GM12865 (cell line): ENCODE measurements at regions not wholly inside any gene's neighbourhood (a gene's known extent, or its start where the extent isn't known, plus 50 kb on each side); places are given as distances from the start of the nearest gene placed in this dataset.
"Not testable (repeated sequence)": the region's sequence is repeated elsewhere in the genome, so short reads cannot be mapped to it uniquely, and the experiment has no call there.

Experiments used
- DNase-seq: peaks from one replicate; pipeline ENCODE4 v3.0.0; 2010; ENCODE audit warnings: low read depth
- H3K4me3 ChIP-seq: 2 replicates; pipeline ENCODE4 v1.5.1; 2011; ENCODE audit warnings: mild to moderate bottlenecking, low read depth, low read length, control low read depth
- CTCF ChIP-seq: IDR thresholded peaks from 2 replicates; pipeline ENCODE4 v1.5.1; 2011; ENCODE audit warnings: low read length, control low read depth, low read depth, inconsistent platforms; ENCODE audit not compliant: insufficient read depth; ENCODE audit errors: missing control alignments

GRCh38 chr20:51946586-51946985, 144.3 kb upstream of the SALL4 start:
- H3K4me3 ChIP-seq: no peak overlapping the region
- TF ChIP-seq CTCF: no peak
- DNase-seq: no peak

DNA sequence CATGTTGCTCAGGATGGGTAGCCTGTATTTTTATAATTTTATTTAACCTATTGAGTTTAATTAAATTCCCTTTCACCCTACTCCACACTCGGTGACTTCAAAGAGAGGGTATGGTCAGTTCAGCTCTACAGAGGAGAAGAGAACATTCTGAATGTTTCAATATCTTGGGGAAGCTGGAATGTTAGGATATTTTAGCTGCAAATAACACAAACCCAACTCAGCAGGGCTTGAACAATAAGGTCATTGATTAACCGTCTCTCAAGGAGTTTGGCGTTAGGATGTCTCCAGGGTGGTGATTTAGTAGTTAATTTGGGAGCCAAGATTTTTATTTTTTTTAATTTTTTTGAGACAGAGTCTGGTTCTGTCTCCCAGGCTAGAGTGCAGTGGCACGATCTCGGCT, 143.6 kb upstream of the SALL4 start:
- no peak for TF ChIP-seq CTCF
- no peak for DNase-seq
- no peak overlapping the region for H3K4me3 ChIP-seq

DNA sequence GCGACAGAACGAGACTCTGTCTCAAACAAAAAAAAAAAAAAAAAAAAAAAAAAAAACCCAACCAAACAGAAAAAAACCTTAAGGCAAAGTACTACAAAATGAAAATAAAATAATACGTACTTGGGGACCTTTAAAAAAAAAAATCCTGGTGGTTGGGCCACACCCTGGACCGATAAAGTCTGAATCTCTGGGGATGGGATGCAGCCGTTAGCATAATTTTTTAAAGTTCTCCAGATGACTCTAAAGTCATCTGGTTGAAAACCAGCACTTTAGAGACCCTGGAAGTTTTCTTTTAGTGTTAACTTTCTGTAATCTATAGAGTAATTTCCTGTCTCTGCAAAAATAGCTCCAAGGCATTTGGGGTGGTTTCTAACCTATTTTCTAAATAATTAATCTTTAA, 142.9 kb upstream of the SALL4 start:
- no peak for DNase-seq
- TF ChIP-seq CTCF: no peak
- H3K4me3 ChIP-seq: no peak overlapping the region

GRCh38 chr20:51943761-51944160, 141.4 kb upstream of the SALL4 start:
- TF ChIP-seq CTCF: no peak
- no peak overlapping the region for H3K4me3 ChIP-seq
- no peak for DNase-seq

DNA sequence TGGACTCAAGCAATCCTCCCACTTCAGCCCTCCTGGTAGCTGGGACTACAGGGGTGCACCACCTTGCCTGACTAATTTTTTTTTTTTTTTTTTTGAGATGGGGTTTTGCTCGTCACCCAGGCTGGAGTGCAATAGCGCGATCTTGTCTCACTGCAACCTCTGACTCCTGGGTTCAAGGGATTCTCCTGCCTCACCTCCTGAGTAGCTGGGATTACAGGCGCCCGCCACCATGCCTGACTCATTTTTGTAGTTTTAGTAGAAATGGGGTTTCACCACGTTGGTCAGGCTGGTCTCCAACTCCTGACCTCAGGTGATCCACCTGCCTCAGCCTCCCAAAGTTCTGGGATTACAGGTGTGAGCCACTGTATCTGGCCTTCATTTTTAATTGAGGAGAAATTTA, 141.0 kb upstream of the SALL4 start:
- not testable (repeated sequence) for DNase-seq, H3K4me3 ChIP-seq

- no peak for TF ChIP-seq CTCF
- no peak for DNase-seq
Measured at GRCh38 chr20:51941503-51941902, 139.2 kb upstream of the SALL4 start.

GRCh38 chr20:51939259-51939585, 136.9 kb upstream of the SALL4 start:
- TF ChIP-seq CTCF: no peak
- DNase-seq: no peak

More at GRCh38 chr20:51941503-51941902, 139.2 kb upstream of the SALL4 start:
- H3K4me3 ChIP-seq: no peak overlapping the region

More at GRCh38 chr20:51939259-51939585, 136.9 kb upstream of the SALL4 start:
- no peak overlapping the region for H3K4me3 ChIP-seq
